GM21360 (cell line): ENCODE measurements at regions not wholly inside any gene's neighbourhood (a gene's known extent, or its start where the extent isn't known, plus 50 kb on each side); places are given as distances from the start of the nearest gene placed in this dataset.
A peak's percentile ranks its signal among the peaks of the same experiment; 100 is the strongest.
"Not testable (repeated sequence)": the region's sequence is repeated elsewhere in the genome, so short reads cannot be mapped to it uniquely, and the experiment has no call there.

ENCODE experiments used
- ATAC-seq: cut with Tn5 transposase; IDR thresholded peaks from one replicate; pipeline ENCODE4 v1.9.1; 2021; ENCODE audit warnings: mild to moderate bottlenecking, moderate library complexity; ENCODE audit not compliant: unreplicated experiment

GRCh38 chr14:97129639-97130038, 332.5 kb downstream of the VRK1 start:
- no peak for ATAC-seq

DNA sequence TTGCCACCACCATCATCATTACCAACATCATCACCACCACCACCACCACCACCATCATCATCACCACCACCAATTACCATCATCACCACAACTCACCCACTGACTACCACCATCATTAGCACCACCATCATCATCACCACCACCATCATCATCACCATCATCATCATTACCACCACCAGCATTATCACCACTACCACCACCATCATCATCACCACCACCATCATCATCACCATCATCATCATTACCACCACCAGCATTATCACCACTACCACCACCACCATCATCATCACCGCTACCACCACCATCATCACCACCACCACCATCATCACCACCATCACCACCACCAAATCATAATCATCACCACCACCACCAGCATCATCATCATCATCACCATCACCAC, 338.7 kb downstream of the VRK1 start:
- not testable (repeated sequence) for ATAC-seq

- no peak for ATAC-seq
Observed at GRCh38 chr14:97137705-97138104, 340.5 kb downstream of the VRK1 start.

DNA sequence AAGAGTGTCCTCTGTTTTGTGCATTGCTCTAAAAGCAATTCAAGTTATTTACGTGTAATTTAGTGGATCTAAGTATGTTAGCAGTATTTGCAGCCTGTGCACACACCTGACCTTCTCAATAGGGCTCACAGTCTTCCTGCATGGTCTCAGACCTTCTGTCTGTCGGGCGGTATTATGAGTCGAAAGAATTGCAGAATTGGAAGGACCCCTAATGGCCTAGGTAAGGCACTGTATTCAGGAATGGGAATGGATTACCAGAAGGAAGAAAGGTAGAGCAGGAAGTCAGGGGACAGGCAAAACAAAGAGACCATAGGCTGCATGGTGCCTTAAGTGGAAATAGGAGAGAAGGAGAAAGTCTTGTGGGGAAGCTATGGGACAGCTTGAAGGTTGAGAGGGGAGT, 341.6 kb downstream of the VRK1 start:
- ATAC-seq = no peak

GRCh38 chr14:97143011-97143410, 345.8 kb downstream of the VRK1 start:
- ATAC-seq = no peak

GRCh38 chr14:97143456-97143855, 346.3 kb downstream of the VRK1 start:
- no peak for ATAC-seq

DNA sequence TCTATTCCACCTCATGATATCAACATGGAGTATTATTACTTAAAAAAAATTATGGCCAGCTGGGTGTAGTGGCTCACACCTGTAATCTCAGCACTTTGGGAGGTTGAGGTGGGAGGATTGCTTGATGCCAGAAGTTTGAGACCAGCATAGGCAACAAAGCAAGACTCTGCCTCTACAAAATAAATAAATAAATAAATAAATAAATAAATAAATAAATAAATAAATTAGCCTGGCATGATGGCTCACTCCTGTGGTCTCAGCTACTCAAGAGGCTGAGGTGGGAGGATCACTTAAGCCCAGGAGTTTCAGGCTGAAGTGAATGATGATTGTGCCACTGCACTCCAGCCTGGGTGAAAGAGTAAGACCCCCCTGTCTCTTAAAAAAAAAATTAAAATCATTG, 350.8 kb downstream of the VRK1 start:
- not testable (repeated sequence) for ATAC-seq

- no peak for ATAC-seq
Observed at GRCh38 chr14:97149775-97150174, 352.6 kb downstream of the VRK1 start.

DNA sequence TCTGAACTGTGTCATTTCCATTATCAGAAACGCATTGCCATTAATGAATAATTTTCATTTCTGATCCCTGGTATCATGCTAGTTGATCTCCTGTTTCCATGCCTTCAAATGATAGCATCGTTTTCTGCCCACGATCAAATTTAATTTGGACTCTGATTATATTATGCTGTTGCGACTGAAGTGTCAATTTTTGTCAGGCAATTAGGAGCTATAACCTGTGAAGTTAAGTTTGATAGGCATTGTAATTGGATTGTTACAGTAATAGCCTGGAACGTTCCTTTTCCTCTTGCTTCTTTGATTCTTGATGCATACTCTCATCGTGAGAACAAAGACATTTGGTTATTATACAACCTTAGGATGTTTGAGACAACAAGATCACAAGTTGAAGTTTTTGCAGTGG, 356.3 kb downstream of the VRK1 start:
- ATAC-seq = no peak

- no peak for ATAC-seq
Observed at GRCh38 chr14:97155320-97155719, 358.1 kb downstream of the VRK1 start.

DNA sequence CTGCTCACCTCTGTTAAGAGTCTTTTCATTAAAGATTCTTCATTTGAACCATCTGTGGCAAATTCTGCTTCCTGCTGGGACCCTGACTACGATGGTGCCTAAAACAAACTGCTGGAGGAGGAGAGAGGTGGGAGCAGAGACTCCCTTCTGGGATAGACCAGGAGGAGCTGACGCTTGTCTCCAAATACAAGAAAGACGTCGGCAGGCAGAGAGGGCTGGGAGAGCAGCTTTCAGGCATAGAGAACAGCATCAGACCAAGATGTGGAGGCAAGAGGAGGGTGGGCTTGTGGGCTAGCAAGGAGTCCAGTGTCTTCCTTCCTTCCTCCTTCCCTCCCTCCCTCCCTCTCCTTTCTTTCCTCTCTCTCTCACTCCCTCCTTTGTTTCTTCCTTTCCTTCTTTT, 358.6 kb downstream of the VRK1 start:
- no peak for ATAC-seq

GRCh38 chr14:97156705-97157104, 359.5 kb downstream of the VRK1 start:
- ATAC-seq = no peak

GRCh38 chr14:97158102-97158501, 360.9 kb downstream of the VRK1 start:
- ATAC-seq = no peak

DNA sequence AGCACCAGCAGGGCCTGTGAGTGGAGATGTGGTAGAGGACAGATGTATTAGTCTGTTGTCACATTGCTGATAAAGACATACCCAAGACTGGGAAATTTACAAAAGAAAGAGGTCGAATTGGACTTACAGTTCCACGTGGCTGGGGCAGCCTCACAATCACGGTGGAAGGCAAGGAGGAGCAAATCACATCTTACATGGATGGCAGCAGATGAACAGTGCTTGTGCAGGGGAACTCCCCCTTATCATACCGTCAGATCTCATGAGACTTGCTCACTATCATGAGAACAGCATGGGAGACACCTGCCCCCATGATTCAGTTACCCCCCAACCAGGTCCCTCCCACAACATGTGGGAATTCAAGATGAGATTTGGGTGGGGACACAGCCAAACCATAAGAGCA, 361.9 kb downstream of the VRK1 start:
- no peak for ATAC-seq

- no peak for ATAC-seq
Observed at GRCh38 chr14:97162621-97163020, 365.4 kb downstream of the VRK1 start.

- no peak for ATAC-seq
Observed at GRCh38 chr14:97164021-97164420, 366.8 kb downstream of the VRK1 start.

GRCh38 chr14:97166497-97166896, 369.3 kb downstream of the VRK1 start:
- no peak for ATAC-seq

GRCh38 chr14:97167577-97167976, 370.4 kb downstream of the VRK1 start:
- not testable (repeated sequence) for ATAC-seq

- no peak for ATAC-seq
Observed at GRCh38 chr14:97172644-97173043, 375.5 kb downstream of the VRK1 start.

DNA sequence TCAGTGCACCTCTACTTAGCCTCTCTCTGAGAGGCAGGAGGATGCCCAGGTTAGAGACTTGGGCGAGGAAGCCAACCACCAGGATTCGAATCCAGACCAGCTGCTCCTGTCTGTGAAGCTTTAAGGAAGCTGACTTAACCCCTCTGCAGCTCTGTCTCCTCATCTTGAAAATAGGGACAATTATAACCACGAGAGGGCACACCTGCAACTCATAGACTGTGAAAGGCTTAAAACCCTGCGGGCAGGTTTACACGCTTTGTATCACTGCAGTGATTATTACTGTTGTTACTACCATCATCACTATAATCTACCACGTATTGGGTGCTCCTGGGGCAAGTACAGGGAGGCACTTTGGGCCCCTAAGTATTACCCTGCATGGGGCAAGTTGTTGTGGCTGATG, 379.8 kb downstream of the VRK1 start:
- ATAC-seq = peak; percentile 54

DNA sequence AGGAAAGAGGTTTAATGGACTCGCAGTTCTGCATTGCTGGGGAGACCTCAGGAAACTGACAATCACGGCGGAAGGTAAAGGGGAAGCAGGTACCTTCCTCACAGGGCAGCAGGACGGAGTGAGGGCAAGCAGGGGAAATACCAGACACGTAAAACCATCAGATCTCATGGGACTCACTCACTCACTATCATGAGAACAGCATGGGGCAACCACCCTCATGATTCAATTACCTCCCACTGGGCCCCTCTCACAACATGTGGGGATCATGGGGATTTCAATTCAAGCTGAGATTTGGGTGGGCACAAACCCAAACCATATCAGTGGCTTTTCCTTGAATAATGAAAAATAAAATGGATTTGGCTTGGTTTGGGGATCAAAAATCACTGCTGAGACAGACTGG, 380.5 kb downstream of the VRK1 start:
- ATAC-seq = peak; percentile 49

- ATAC-seq = no peak
Observed at GRCh38 chr14:97178781-97179180, 381.6 kb downstream of the VRK1 start.

DNA sequence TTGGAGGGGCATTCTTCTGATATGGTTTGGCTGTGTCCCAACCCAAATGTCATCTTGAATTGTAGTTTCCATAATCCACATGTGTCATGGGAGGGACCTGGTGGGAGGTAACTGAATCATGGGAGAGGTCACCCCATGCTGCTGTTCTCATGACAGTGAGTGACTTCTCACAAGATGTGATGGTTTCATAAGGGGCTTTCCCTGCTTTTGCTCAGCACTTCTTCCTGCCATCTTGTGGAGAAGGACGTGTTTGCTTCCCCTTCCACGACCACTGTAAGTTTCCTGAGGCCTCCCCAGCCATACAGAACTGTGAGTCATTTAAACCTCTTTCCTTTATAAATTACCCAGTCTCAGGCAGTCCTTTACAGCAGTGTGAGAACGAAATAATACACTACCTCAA, 382.4 kb downstream of the VRK1 start:
- no peak for ATAC-seq
